Thymus (tissue), 11 donors: ENCODE measurements at regions not wholly inside any gene's neighbourhood (a gene's known extent, or its start where the extent isn't known, plus 50 kb on each side); places are given as distances from the start of the nearest gene placed in this dataset.
A peak's percentile ranks its signal among the peaks of the same experiment; 100 is the strongest.

Experiments used
- DNase-seq, 9 donors: peaks; one replicate each; pipeline ENCODE4 v3.0.0-alpha.2; 2013; ENCODE audit warnings: low spot score in 9 of 9, low read depth in 6 of 9, missing footprints in 1 of 9
- H3K27ac ChIP-seq, 2 donors: one replicate each; pipeline ENCODE4 v1.5.1; 2013; ENCODE audit warnings: control low read depth in 1 of 2, low read depth in 1 of 2, low read length in 1 of 2, mild to moderate bottlenecking in 1 of 2, moderate library complexity in 1 of 2
- H3K27me3 ChIP-seq, 2 donors: one replicate each; pipeline ENCODE4 v1.5.1; 2013; ENCODE audit warnings: low read length in 1 of 2; ENCODE audit not compliant: control insufficient read depth in 2 of 2, insufficient read depth in 1 of 2
- H3K36me3 ChIP-seq, 2 donors: one replicate each; pipeline ENCODE4 v1.5.1; 2013; ENCODE audit warnings: low read length in 1 of 2, mild to moderate bottlenecking in 1 of 2, moderate library complexity in 1 of 2; ENCODE audit not compliant: control insufficient read depth in 2 of 2, insufficient read depth in 2 of 2
- H3K4me1 ChIP-seq, 2 donors: one replicate each; pipeline ENCODE4 v1.5.1; 2013; ENCODE audit warnings: low read length in 2 of 2; ENCODE audit not compliant: control insufficient read depth in 2 of 2, insufficient read depth in 2 of 2
- H3K4me3 ChIP-seq, 2 donors: one replicate each; pipeline ENCODE4 v1.5.1; 2013; ENCODE audit warnings: low read length in 2 of 2, control low read depth in 1 of 2, mild to moderate bottlenecking in 1 of 2
- H3K9me3 ChIP-seq, 2 donors: one replicate each; pipeline ENCODE4 v1.5.1; 2013; ENCODE audit warnings: low read length in 1 of 2, mild to moderate bottlenecking in 1 of 2; ENCODE audit not compliant: control insufficient read depth in 2 of 2, insufficient read depth in 1 of 2
- WGBS: extraction: QIAGEN DNeasy Blood & Tissue Kit; methylation state at CpG from one replicate; pipeline ENCODE4 v1.1.7; 2013; 5-methylcytosine and 5-hydroxymethylcytosine counted together
- donor health status: healthy.

GRCh38 chr18:11324956-11325882 is 175.8 kb upstream of the PIEZO2 start:
- no peaks in the 10 kb centered on the region for H3K36me3 ChIP-seq
- no peaks in the 10 kb centered on the region for H3K9me3 ChIP-seq
- no peaks in the 10 kb centered on the region for H3K27me3 ChIP-seq
- H3K4me3 ChIP-seq = no peak overlapping the region
- peak in 1 of 9 donors; percentile 21 for DNase-seq
- H3K27ac ChIP-seq = no peak overlapping the region
- 45% methylated on average over 4 of the region's 4 CpGs for WGBS
- peaks cover 0 to 3% of the 10 kb centered on the region in 2 donors for H3K4me1 ChIP-seq

GRCh38 chr18:11324510-11324909 is 175.1 kb upstream of the PIEZO2 start:
- Histone ChIP-seq H3K36me3 (no peaks in the 10 kb centered on the region), H3K4me1 (peaks cover 0 to 3% of the 10 kb centered on the region in 2 donors), H3K27ac (no peak overlapping the region), H3K27me3 (no peaks in the 10 kb centered on the region), H3K9me3 (no peaks in the 10 kb centered on the region), H3K4me3 (no peak overlapping the region)
- DNase-seq = no peak
- 92% methylated on average over 2 of the region's 2 CpGs for WGBS

- WGBS = 91% methylated on average over 11 of the region's 11 CpGs
- H3K27ac ChIP-seq = no peak overlapping the region
- no peaks in the 10 kb centered on the region for H3K27me3 ChIP-seq
- H3K4me3 ChIP-seq = no peak overlapping the region
- no peaks in the 10 kb centered on the region for H3K9me3 ChIP-seq
- H3K4me1 ChIP-seq = peaks cover 0 to 3% of the 10 kb centered on the region in 2 donors
- no peak for DNase-seq
- no peaks in the 10 kb centered on the region for H3K36me3 ChIP-seq
Measured at GRCh38 chr18:11323359-11323819, 174.0 kb upstream of the PIEZO2 start.

- Histone ChIP-seq H3K27ac (no peak overlapping the region), H3K27me3 (no peaks in the 10 kb centered on the region), H3K4me1 (peaks cover 0 to 3% of the 10 kb centered on the region in 2 donors), H3K9me3 (no peaks in the 10 kb centered on the region), H3K4me3 (no peak overlapping the region), H3K36me3 (no peaks in the 10 kb centered on the region)
- DNase-seq = no peak
- 91% methylated on average over 7 of the region's 7 CpGs for WGBS
Measured at GRCh38 chr18:11322716-11323115, 173.3 kb upstream of the PIEZO2 start.

- no peaks in the 10 kb centered on the region for H3K27me3 ChIP-seq
- no peaks in the 10 kb centered on the region for H3K9me3 ChIP-seq
- H3K4me1 ChIP-seq = peaks cover 0 to 3% of the 10 kb centered on the region in 2 donors
- no peak overlapping the region for H3K4me3 ChIP-seq
- DNase-seq = no peak
- WGBS = 84% methylated on average over 4 of the region's 4 CpGs
- no peak overlapping the region for H3K27ac ChIP-seq
- no peaks in the 10 kb centered on the region for H3K36me3 ChIP-seq
Measured at GRCh38 chr18:11322006-11322405, 172.6 kb upstream of the PIEZO2 start.

- no peak overlapping the region for H3K27ac ChIP-seq
- peak in 3 of 9 donors; percentile 13 to 54 (median 21) for DNase-seq
- 53% methylated on average over 11 of the region's 11 CpGs for WGBS
- no peaks in the 10 kb centered on the region for H3K9me3 ChIP-seq
- no peaks in the 10 kb centered on the region for H3K36me3 ChIP-seq
- H3K4me3 ChIP-seq = no peak overlapping the region
- H3K27me3 ChIP-seq = no peaks in the 10 kb centered on the region
- peaks cover 0 to 3% of the 10 kb centered on the region in 2 donors for H3K4me1 ChIP-seq
Measured at GRCh38 chr18:11320986-11321385, 171.6 kb upstream of the PIEZO2 start.

GRCh38 chr18:11316546-11316945 is 167.2 kb upstream of the PIEZO2 start:
- no peaks in the 10 kb centered on the region for H3K27me3 ChIP-seq
- no peak overlapping the region for H3K27ac ChIP-seq
- peaks cover 0 to 3% of the 10 kb centered on the region in 2 donors for H3K4me1 ChIP-seq
- no peak overlapping the region for H3K4me3 ChIP-seq
- no peaks in the 10 kb centered on the region for H3K9me3 ChIP-seq
- H3K36me3 ChIP-seq = no peaks in the 10 kb centered on the region
- no peak for DNase-seq

GRCh38 chr18:11310476-11311086 is 161.2 kb upstream of the PIEZO2 start:
- Histone ChIP-seq H3K9me3 (no peaks in the 10 kb centered on the region), H3K36me3 (no peaks in the 10 kb centered on the region)

GRCh38 chr18:11309172-11309571 is 159.8 kb upstream of the PIEZO2 start:
- WGBS = 98% methylated on average over 3 of the region's 3 CpGs
- peak in 1 of 9 donors; percentile 37 for DNase-seq
- H3K36me3 ChIP-seq = no peaks in the 10 kb centered on the region
- H3K4me1 ChIP-seq = peaks cover 0 to 5% of the 10 kb centered on the region in 2 donors
- no peak overlapping the region for H3K27ac ChIP-seq
- H3K4me3 ChIP-seq = no peak overlapping the region
- H3K9me3 ChIP-seq = no peaks in the 10 kb centered on the region
- no peaks in the 10 kb centered on the region for H3K27me3 ChIP-seq

More at GRCh38 chr18:11310476-11311086, 161.2 kb upstream of the PIEZO2 start:
- peak in 8 of 9 donors; percentile 13 to 63 (median 30) for DNase-seq
- no peak overlapping the region for H3K27ac ChIP-seq
- H3K27me3 ChIP-seq = no peaks in the 10 kb centered on the region
- no peak overlapping the region for H3K4me3 ChIP-seq
- WGBS = 96% methylated on average over 1 of the region's 1 CpG
- H3K4me1 ChIP-seq = peaks cover 0 to 5% of the 10 kb centered on the region in 2 donors
